GM19035 (cell line): ENCODE measurements at regions not wholly inside any gene's neighbourhood (a gene's known extent, or its start where the extent isn't known, plus 50 kb on each side); places are given as distances from the start of the nearest gene placed in this dataset.

Experiments
- ATAC-seq: cut with Tn5 transposase; IDR thresholded peaks from one replicate; pipeline ENCODE4 v1.9.1; 2021; ENCODE audit not compliant: unreplicated experiment

DNA sequence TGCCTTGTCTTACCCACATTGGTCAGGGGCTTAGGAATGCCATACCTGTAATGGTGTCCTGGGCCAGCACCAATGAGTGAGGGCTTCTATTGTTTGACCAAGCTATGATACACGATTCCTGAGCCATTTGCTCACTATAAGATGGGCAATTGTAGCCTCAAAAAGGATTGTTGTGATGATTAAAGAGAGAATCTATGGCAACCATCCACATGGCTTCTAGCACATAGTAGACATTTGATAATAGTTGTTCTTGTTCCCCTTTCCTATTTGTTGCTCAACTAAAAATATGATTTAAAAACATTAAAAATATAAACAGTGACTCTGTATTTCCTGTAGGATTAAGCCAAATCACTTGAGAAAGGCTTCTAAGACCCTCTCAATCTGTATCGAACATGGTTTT is 366.1 kb downstream of the PCNX1 start:
- ATAC-seq: no peak

DNA sequence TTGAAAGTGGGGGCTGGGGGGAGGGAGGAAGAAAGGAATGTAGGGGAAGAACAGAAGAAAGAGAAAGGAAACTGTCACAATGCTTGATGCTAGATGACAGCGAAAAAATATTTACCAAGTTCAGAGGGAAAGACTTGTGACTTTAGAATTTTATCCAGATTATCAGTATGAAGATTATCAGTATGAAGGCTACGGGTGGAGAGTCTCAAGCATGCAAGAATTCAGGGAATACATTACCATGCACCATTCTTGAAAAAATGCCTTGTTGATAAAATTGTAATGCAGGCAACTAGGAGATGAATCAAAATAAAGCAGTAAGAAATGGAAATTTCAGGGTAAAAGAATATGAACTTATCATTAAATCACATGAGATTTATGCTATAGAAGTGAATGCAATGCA is 376.8 kb downstream of the PCNX1 start:
- ATAC-seq: no peak

DNA sequence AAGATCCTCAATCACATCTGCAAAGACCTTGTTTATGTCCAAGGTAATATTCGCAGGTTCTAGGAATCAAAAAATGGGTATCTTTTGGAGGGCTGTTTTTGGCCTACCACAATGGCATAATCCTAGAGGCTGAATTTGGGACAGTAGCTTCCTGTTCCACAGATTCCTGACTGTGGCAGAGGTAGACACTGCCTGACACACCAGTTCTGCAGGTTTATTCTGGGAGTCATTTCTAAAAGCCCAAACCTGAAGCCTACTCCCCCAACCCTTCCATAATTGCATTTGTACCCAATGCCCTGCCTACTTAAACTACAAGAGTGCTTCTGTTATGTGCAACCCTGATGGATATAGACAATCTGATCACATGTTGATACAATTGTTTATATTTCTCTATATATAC is 378.9 kb downstream of the PCNX1 start:
- no peak for ATAC-seq

DNA sequence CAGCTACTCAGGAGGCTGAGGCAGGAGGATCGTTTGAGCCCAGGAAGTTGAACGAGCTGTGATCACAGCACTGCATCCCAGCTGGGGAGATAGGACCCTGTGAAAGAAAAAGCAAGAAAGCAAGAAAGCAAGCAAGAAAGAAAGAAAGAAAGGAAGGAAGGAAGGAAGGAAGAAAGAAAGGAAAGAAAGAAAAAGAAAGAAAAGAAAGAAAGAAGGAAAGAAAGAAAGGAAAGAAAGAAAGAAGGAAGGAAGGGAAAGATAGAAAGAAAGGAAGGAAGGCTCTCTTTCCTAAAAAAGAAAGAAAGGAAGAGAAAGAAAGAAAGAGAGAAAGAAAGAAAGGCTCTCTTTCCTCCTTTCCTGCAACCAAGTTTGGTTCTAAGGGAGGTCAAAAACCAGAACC is 380.3 kb downstream of the PCNX1 start:
- no peak for ATAC-seq

DNA sequence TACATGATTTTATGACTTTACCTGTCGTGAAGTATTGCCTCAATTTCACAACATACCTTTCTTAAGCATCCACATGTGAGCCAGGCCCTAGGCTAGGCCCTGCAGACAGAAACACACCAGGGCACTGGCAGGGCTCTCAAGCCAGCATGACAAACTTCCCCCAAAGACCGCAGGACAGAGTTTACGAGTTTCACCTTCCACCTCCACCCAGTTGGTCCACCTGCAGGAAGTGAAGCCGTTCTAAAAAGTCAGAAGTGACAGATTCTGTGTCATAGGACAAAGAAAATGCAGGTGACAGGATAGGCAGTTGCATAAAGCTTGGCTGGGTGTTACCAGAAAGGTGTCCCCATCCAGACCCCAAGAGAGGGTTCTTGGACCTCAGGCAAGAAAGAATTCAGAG is 382.3 kb downstream of the PCNX1 start:
- peak; percentile 80 for ATAC-seq

DNA sequence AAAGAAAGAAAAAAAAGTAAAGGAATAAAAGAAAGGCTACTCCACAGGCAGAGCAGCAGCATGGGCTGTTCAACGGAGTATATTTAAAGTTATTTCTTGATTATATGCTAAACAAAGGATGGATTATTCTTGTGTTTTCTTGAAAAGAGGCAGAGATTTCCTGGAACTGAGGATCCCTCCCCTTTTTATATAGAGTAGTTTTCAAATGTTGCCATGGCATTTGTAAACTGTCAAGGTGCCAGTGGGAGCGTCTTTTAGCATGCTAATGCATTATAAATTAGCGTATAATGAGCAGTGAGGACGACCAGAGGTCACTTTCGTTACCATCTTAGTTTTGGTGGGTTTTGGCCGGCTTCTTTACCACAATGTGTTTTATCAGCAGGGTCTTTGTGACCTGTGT is 383.0 kb downstream of the PCNX1 start:
- ATAC-seq: no peak

DNA sequence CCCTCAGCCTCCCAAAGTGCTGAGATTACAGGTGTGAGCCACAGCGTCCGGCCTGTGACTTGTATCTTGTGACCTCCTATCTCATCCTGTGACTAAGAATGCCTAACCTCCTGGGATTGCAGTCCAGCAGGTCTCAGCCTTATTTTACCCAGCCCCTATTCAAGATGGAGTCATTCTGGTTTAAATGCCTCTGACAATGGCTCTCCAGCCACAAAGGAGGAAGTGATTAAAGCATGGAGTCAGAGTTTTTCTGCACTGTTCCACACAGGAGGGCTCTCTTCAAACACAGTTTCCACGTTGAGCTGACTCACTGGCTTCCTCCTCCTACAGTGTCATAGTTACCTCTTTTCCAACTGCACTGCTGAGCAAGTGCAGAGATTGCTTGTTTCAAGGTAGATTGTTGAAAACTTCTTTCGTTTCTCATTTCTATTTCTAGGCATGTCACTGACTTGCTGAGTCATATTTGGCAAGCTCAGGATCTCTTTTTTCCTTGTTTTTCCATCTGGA is 383.8 kb downstream of the PCNX1 start:
- no peak for ATAC-seq

DNA sequence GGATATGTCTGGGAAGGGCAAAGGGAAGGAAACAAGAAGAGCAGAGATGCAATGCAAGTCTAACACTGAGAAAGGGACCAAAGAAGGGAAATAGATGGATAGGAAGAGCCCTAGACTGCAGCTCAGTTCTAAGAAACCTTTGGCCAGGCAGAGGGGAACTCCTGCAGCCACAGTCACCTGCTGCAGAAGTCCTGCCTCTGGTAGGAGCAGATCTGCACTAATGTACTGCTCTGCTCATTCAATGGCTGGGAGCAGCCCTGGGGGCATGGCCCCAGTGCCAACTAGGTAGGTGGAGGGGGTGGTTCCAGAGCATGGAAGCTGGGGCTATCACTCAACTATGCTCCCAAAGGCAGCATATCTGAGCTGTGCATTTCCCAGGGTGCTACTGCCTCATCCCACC is 388.9 kb downstream of the PCNX1 start:
- no peak for ATAC-seq

DNA sequence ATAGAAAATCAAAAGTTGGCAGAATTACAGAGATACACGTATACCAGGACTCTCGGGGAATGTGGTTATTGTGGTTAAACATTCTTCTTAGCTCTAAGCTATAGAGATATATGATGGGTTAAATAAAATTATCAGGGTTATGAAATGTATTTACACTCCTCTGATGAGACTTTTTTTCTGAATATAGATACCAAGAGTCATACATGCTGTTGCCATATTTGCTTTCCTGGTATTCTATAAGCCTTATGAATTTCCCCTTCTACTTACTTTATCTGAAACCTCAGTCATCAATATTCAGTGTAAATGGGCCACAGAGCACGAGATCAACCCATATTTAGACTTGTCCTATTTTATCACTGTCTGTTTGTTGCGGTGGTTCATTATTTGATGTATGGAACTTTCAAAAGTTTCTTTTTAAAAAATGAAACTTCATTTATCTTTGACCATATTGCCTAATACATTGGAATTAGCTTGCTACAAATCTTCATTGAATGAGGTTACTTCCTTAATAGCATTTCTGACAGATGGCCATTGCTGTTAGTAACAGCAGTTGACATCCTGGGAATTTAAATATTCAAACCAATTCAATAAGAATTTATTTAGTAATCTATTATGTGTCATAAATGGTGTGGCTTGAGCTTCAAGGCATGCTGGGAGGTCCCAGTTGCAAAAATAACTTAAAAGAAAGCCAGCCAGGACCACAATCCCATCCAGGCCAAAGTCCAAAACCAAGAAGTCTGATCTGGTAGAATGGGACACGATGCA is 393.5 kb downstream of the PCNX1 start:
- ATAC-seq: no peak

DNA sequence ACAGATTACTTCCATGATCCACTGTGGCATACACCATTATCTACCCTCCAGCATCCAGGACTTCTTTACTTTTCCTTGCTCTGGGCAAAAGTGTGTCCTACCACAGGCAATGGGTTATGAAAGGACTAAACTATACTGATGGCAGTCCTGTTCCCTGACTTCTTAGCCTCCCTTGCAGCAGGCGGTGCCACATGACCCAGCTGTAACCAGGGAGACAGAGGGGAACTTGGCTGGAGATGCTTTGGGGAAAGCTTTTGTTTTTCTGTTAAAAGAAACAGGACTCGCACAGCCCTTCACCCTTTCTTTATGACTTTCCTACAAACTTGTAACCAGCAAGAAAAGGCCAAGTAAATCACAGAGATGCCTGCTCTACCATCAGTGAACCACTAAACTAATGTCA is 394.4 kb downstream of the PCNX1 start:
- ATAC-seq: no peak

DNA sequence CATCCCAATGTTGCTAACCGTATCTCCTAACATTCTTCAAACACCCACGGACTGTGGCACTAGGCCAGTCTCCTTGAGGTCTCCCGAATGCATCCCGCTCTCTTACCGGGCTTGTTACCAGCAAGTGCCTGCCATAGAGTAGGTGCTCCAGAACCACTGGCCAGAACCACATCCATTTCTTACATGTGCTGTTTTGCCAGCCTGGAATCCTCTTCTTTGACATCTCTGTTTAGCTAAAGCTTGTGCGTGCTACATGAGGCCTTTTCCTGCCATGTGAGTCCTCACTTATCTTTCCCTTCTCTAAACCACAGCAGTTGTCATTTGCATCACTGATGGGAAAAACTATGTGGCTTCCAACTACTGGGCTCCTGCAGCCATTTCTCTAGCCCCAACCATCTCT is 397.4 kb downstream of the PCNX1 start:
- ATAC-seq: no peak

DNA sequence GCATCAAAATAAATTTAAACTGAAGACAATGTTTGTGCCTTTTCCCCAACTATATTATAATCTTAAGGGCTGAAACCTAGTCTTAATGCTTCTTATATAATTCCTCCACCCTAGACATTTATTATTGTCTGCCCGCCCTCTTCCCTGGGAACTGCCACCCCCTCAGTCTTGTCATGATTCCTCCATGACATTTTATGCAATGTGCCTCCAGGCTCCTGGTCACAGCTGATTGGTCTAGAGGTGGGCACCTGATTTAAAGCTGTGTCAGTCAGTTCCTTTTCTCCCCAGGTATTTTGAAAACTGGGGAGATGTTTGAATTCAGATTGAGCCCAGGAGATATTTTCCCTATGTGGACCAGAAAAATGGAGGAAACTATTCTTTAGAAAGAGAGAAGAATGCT is 401.4 kb downstream of the PCNX1 start:
- ATAC-seq: no peak

DNA sequence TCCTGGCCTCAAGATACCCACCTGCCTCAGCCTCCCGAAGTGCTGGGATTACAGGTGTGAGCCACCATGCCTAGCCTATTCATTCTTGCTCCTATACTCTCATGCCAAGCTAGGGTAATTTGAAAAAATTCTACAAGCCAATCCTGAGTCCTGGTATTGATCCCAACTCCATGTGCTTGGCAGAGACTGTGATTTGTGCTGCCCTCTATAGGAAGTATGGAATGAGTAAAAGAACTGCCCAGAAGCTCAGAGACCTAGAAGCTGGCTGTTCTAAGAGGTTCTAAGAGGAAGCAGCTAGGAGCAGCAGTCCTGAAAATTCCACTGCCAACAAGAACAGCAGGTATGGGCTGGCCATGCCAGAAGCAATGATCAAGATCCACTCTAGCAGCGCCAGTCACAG is 402.5 kb downstream of the PCNX1 start:
- ATAC-seq: no peak

DNA sequence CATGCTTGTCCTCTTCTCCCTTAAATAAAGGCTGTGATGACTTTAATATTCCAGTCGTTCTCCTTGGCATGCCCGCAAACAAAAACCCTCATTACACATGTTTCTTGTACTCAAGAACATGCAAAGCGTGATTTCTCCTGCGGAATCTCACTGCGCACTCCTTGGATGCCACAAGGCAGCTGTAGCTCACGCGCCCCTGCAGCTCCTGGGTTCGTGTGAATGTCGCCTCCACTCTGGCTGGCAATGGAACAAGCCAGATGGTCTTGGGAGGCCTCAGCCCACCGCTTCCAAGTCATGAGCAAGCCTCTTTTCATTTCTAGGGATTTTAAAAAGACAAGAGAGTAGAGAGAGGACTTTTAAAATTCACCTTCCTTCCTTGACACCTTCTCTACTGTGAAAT is 403.8 kb downstream of the PCNX1 start:
- ATAC-seq: no peak

DNA sequence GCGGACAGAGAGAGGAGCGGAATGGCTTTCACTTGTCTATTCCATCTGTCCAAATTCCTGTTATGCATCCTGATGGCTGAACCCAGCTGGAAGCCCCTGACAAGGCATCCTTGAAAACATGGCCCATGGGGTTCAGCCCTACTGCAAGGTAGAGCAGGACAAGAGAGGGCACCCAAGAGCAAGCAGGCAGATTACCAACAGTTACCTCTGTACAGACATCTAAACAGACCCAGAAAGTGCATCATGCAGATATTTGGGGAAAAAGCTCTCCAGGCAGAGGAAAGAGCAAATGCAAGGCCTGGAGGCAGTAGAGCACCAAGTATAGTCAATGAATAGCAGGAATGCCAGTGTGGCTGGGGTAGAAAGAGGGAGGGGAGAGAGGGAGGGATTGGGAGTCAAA is 407.5 kb downstream of the PCNX1 start:
- no peak for ATAC-seq

DNA sequence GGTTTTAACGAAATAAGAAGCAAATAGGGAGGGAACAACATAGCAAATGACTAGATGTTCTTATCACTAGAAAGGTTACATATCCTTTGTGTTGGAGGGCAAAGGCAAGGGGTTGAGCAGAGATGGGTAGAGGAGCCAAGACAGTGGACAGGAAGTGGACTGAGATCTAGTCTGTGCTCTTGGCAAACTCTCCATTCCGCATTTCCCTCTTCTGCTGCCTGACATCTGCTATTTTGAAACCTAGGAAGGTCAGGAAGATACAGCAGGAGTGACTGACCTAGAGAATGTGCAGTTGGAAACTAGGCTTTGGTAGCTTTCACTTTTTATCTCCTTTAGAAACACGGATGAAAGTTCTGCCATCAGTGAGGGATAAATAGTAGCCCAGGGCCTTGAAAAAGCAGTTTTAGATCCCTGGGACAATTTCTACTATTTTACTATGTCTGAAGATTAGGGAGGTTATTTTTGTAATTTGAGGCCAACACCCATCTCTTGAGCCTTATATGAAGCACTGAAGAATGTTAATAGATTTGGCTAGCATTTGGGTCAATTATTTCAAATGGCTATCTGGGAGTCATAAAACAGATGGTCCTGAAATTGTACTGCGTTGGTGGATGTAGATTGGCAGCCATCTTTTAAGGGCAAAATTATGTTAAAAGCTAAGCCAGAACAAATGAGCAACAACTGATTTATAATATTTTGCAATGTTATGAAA is 410.3 kb downstream of the PCNX1 start:
- ATAC-seq: no peak

DNA sequence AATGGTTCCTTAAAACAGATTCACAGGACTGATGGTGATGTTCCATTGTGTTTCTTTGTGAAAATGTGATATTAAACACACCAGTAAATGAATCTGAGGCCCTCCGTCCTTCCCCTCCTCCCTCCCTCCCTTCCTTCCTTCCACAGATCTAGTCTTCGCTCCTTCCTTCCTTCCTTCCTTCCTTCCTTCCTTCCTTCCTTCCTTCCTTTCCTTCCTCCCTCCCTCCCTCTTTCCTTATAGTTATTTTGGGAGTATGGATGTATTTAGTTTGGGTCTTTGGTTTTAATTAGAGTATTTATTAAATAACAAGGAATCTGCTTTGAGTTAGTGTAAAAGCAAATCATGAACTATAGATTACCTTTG is 410.8 kb downstream of the PCNX1 start:
- no peak for ATAC-seq

DNA sequence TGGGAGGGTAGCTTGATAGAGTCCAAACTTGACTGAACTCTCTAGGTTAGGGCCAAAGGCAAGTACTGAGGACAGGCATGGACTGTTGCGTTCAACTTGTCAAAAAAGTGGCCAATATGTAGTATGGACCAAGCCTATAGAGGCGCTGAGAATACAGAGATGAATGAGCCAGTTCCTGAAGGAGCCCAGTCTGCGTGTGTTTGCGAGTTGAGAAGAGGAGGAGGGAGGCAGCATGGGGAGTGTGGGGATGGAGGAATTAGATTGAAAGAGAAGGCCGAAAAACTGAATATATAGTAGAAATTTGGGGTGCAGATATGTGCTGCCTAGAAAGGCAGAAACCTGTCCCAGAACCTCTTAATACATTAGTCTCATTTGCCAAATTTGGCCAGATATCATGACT is 412.4 kb downstream of the PCNX1 start:
- ATAC-seq: peak; percentile 3

DNA sequence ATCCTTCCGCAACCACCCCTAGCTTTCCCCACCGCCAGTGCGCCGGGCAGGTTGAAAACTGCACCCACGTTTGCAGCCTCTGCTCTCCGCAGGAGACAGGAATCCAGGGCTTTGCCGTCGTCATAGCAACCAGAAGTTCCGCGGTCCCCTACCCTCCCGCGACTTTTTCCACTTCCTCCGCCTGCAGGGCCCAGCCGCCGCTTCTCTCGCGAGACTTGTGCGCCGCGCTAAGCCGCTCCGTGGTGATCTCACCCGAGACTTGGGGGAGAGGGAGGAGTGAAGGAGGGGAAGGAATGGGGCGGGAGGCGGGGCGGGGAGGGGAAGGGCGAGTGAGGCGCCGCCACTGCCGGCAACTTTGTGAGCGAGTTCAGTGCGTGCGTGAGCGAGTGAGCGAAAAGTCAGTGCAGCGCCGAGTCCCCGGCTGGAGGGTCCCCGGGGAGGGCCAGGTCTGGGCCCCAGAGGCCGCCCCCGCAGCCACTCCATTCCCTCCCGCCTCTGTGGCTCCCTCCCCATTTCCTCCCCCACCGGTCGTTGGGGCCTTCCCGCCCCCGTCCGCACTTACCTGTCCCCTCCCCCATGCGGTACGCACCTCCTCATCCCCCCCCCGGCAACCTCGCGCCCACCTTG is 413.0 kb downstream of the PCNX1 start, which contains the start of gene SIPA1L1:
SIPA1L1 (plus strand) TSS at position 370 of the 627 bp plus-strand sequence.
- ATAC-seq: peak; percentile 78

DNA sequence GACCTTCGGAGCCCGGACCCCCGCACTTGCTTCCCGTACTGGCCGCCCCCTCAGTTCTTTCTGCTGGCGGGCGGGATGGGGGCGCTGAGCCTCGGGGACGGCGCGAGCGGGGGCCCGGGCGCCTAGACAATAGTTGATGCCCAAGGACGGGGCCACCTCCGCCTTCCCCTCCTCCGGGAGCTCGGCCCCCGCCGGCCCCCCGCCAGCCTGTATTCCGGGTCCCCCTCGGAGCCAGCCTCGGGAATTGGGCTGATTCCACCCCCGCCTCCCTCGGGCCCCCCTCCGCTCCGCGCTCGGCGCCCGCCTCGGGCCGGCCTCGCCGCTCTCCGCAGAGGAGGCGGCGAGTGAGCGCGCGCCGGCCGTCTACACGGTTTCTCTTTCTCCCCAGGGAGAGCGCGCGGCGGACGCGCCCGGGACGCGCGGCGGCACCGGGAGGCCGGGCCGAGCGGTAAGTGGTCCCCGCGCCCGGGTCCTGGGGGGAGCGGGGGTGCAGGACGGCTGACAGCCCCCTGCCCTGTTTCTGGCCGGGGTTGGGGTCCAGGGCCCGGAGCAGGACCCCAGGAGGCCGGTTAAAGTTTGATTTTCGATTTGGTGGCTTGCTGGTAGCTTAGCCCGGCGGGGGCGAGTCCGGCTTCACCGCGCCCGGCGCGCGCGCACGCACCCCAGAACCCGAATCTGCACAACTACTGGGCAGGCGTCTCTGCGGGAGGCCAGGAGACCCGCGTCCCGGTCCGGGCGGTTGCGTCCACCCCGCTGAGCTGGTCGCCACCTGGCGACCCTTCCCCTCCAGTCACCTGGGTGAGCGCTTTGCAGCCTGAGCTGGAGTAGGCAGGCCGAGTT is 413.7 kb downstream of the PCNX1 start:
- peak; percentile 33 for ATAC-seq
